Hematopoietic multipotent progenitor cell treated with erythropoietin and hydrocortisone succinate and interleukin-3 and kit ligand, for 8 days (in vitro differentiated cells): ENCODE measurements at regions not wholly inside any gene's neighbourhood (a gene's known extent, or its start where the extent isn't known, plus 50 kb on each side); places are given as distances from the start of the nearest gene placed in this dataset.

Source experiments
- DNase-seq: peaks from one replicate; pipeline ENCODE4 v3.0.0-alpha.2; 2015

GRCh38 chr18:69109686-69110085 is 291.0 kb upstream of the DOK6 start:
- no peak for DNase-seq

- no peak for DNase-seq
These were observed 279.9 kb upstream of the DOK6 start for GRCh38 chr18:69120833-69121232.

- DNase-seq, result no peak
These were observed 277.3 kb upstream of the DOK6 start for GRCh38 chr18:69123421-69123820.

- DNase-seq, result no peak
These were observed 272.7 kb upstream of the DOK6 start for GRCh38 chr18:69127873-69128500.

GRCh38 chr18:69128566-69128965 is 272.1 kb upstream of the DOK6 start:
- no peak for DNase-seq

- no peak for DNase-seq
These were observed 271.7 kb upstream of the DOK6 start for GRCh38 chr18:69128978-69129377.

GRCh38 chr18:69138088-69138487 is 262.6 kb upstream of the DOK6 start:
- DNase-seq, result no peak

GRCh38 chr18:69143084-69143483 is 257.6 kb upstream of the DOK6 start:
- DNase-seq, result no peak

GRCh38 chr18:69152436-69152835 is 248.3 kb upstream of the DOK6 start:
- DNase-seq, result no peak

GRCh38 chr18:69157906-69158305 is 242.8 kb upstream of the DOK6 start:
- DNase-seq, result no peak

- DNase-seq, result no peak
These were observed 241.7 kb upstream of the DOK6 start for GRCh38 chr18:69158944-69159343.

- no peak for DNase-seq
These were observed 239.2 kb upstream of the DOK6 start for GRCh38 chr18:69161383-69162028.

GRCh38 chr18:69162649-69163048 is 238.0 kb upstream of the DOK6 start:
- DNase-seq, result no peak

GRCh38 chr18:69172046-69172445 is 228.6 kb upstream of the DOK6 start:
- DNase-seq, result no peak

GRCh38 chr18:69175681-69176080 is 225.0 kb upstream of the DOK6 start:
- DNase-seq, result no peak

- no peak for DNase-seq
These were observed 223.9 kb upstream of the DOK6 start for GRCh38 chr18:69176741-69177140.

GRCh38 chr18:69177702-69178101 is 223.0 kb upstream of the DOK6 start:
- no peak for DNase-seq

GRCh38 chr18:69186162-69186561 is 214.5 kb upstream of the DOK6 start:
- DNase-seq, result no peak

GRCh38 chr18:69196336-69196735 is 204.4 kb upstream of the DOK6 start:
- no peak for DNase-seq

- no peak for DNase-seq
These were observed 194.8 kb upstream of the DOK6 start for GRCh38 chr18:69205925-69206324.

- no peak for DNase-seq
These were observed 192.1 kb upstream of the DOK6 start for GRCh38 chr18:69208545-69208944.

- DNase-seq, result no peak
These were observed 190.9 kb upstream of the DOK6 start for GRCh38 chr18:69209761-69210160.

GRCh38 chr18:69213842-69214241 is 186.8 kb upstream of the DOK6 start:
- DNase-seq, result no peak

GRCh38 chr18:69215161-69215560 is 185.5 kb upstream of the DOK6 start:
- no peak for DNase-seq

GRCh38 chr18:69216321-69216720 is 184.4 kb upstream of the DOK6 start:
- DNase-seq, result peak; percentile 67
